ENCODE measurements at regions not wholly inside any gene's neighbourhood (a gene's known extent, or its start where the extent isn't known, plus 50 kb on each side); places are given as distances from the start of the nearest gene placed in this dataset.

- H3K27ac Mint-ChIP-seq, result no peak overlapping the region
- peaks cover 0 to 4% (median 0%) of the 10 kb centered on the region in 3 donors for H3K9me3 Mint-ChIP-seq
- H3K4me3 Mint-ChIP-seq, result no peak overlapping the region
- no peaks in the 10 kb centered on the region for H3K36me3 Mint-ChIP-seq
- H3K27me3 Mint-ChIP-seq, result peaks cover 12% of the 10 kb centered on the region
- H3K4me1 Mint-ChIP-seq, result peaks cover 0 to 1% (median 0%) of the 10 kb centered on the region in 3 donors
These were observed 172.5 kb upstream of the FOXF1 start for GRCh38 chr16:86337581-86338402.

DNA sequence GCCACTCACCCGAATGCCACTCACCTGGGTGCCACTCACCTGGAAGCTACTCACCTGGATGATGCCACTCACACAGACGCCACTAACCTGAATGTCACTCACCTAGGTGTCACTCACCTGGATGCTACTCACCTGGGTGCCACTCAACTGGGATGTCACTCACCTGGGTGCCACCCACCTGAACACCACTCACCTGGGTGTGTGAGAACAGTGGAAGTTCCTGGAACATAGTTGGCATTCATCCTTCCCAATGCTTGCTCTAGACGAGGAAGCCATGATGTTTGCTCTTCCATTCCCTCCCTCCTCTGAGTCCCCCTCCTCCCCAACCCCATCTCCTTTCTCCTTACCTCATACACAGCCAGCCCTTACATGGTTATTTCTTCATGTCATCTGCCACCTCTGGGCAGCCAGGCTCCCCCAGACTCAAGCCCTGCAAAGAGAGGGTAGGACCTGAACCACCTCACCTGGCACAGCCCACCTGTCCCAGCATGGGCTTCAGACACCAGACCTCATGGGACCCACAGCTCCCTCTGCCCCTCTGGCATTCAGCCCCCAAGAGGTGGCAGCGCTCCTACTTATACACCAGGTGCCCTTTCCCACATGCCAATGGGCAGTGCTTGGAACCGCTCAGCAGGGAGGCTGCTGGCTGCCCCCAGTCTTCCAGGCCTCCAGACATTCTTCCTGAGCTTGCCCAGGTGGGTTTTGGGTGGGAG lies 171.8 kb upstream of the FOXF1 start:
- H3K4me1 Mint-ChIP-seq, result peaks cover 0 to 1% (median 0%) of the 10 kb centered on the region in 3 donors
- no peak overlapping the region for H3K4me3 Mint-ChIP-seq
- peaks cover 0 to 4% (median 0%) of the 10 kb centered on the region in 3 donors for H3K9me3 Mint-ChIP-seq
- peaks cover 20% of the 10 kb centered on the region for H3K27me3 Mint-ChIP-seq
- H3K27ac Mint-ChIP-seq, result no peak overlapping the region
- H3K36me3 Mint-ChIP-seq, result no peaks in the 10 kb centered on the region

- Mint-ChIP-seq H3K4me1 (no peaks in the 10 kb centered on the region), H3K27ac (no peak overlapping the region), H3K4me3 (no peak overlapping the region), H3K9me3 (peaks cover 0 to 2% (median 0%) of the 10 kb centered on the region in 3 donors), H3K36me3 (no peaks in the 10 kb centered on the region), H3K27me3 (peaks cover 26% of the 10 kb centered on the region)
These were observed 168.0 kb upstream of the FOXF1 start for GRCh38 chr16:86342161-86342834.

DNA sequence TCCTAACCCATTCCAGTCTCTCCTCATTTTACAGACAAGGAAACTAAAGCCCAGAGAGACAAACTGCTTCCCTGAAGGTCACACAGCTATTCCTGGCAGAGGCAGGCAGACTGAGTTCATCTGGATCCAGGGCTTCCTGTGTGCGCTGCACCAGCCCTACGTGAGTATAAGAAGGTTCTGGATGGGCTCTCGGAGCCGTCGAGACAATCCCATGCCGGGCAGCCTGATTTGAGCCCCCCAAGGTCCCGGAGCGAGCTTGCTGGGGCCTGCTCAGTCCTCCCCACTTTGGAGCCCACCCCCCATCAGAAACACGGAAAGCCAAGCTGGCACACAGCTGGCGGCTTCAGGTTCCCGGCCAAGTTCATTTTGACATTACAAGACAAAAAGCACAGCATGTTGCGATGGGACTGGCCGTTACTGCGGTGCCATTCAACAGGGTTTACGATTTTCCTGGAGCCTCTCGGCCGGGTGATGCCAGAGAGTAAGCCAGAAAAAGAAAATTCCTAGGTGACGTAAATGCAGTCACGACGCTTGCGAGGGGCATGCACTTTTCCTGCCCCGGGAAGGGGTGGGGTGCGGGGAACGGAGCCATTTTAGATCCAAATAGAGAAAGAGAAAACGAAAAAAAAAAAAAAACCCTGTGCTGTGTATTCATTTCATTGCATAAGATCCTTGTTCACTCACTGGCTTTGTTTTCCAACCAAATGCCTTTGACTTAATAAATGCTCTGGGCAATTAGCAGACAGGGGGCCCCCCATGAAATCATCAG lies 167.1 kb upstream of the FOXF1 start:
- peaks cover 30% of the 10 kb centered on the region for H3K27me3 Mint-ChIP-seq
- peaks cover 0 to 2% (median 0%) of the 10 kb centered on the region in 3 donors for H3K9me3 Mint-ChIP-seq
- no peaks in the 10 kb centered on the region for H3K36me3 Mint-ChIP-seq
- no peak overlapping the region for H3K27ac Mint-ChIP-seq
- H3K4me3 Mint-ChIP-seq, result peak overlapping the region in 1 of 4 donors; percentile 54
- no peaks in the 10 kb centered on the region for H3K4me1 Mint-ChIP-seq

DNA sequence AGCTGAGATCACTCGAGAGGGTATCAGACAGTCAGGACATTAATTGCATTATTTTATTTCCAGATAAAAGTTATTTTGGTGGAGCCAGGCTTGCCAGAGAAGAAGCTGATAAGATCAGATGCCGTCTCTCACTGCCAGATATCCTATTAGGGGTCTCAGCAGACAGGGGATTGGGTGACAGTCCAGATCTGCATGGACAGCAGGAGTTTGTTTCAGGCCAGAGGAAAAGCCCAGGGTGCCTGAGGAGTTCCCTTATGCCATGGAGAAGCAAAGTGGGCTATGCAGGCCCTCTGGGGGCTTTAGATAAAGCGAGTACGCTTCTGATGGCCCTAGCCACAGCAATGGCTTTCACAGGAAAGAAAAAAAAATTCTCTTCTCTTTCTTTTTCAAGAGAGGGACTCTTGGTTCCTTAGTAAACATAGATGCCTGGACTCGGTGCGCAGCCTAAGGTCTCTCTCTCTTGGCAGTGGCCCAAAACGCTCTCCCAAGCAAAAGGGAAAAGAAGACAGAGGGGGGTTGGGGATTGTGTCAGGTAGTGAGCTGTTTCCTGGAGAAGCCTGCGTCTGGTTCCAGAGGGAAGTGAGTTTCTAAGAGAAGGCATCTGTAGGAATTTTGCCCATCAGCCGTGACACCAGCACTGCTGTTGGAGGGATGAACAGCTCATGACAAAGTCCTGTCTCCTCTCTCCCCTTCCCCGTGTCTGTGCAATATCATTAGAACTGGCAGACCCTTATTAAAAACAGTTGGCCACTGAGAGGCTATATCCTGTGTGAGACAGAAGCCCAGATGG lies 166.3 kb upstream of the FOXF1 start:
- Mint-ChIP-seq H3K4me3 (no peak overlapping the region), H3K27ac (no peak overlapping the region), H3K36me3 (no peaks in the 10 kb centered on the region), H3K4me1 (no peaks in the 10 kb centered on the region), H3K9me3 (peaks cover 0 to 2% (median 0%) of the 10 kb centered on the region in 3 donors), H3K27me3 (peaks cover 32% of the 10 kb centered on the region)

DNA sequence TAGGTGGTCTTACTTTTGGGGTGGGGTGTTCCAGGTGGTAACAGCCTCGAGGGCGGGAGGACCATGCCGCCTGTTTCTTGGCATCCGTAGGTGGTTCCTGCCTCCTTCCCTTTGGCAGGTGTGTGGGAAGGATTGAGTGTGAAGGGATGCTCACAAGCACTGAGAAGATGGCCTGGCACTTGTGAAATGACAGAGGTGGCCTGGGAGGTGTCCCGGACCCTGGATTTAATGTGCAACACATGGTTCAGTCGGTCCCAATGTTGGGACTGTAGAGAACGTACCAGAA lies 165.8 kb upstream of the FOXF1 start:
- Mint-ChIP-seq H3K4me1 (no peaks in the 10 kb centered on the region), H3K27ac (no peak overlapping the region), H3K9me3 (peaks cover 0 to 2% (median 0%) of the 10 kb centered on the region in 3 donors), H3K27me3 (peaks cover 32% of the 10 kb centered on the region), H3K4me3 (no peak overlapping the region), H3K36me3 (no peaks in the 10 kb centered on the region)

DNA sequence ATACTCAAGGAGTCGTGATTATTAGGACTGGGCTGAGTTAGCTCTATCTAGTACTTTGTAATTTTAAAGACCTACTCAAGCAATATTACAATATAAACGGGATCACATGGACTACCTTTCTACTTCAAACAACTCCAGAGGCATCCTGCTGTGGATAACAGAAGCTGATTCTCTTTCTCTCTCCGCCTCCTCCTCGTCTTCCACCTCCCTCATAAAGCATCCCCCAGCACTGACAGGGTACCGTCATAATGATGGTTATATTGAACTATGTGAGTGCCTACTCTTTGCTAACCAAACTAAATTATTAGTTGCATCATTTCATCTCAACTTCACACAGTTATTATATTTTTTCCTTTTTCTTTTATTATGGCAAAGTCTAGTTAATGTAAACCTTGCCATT lies 165.4 kb upstream of the FOXF1 start:
- Mint-ChIP-seq H3K27me3 (peaks cover 32% of the 10 kb centered on the region), H3K36me3 (no peaks in the 10 kb centered on the region), H3K4me1 (no peaks in the 10 kb centered on the region), H3K9me3 (peaks cover 0 to 2% (median 0%) of the 10 kb centered on the region in 3 donors), H3K4me3 (no peak overlapping the region), H3K27ac (no peak overlapping the region)

GRCh38 chr16:86345516-86345915 lies 164.8 kb upstream of the FOXF1 start:
- no peak overlapping the region for H3K4me3 Mint-ChIP-seq
- peak overlapping the region in 1 of 3 donors; percentile 34 for H3K27ac Mint-ChIP-seq
- no peaks in the 10 kb centered on the region for H3K36me3 Mint-ChIP-seq
- H3K4me1 Mint-ChIP-seq, result no peaks in the 10 kb centered on the region
- H3K27me3 Mint-ChIP-seq, result peaks cover 32% of the 10 kb centered on the region
- H3K9me3 Mint-ChIP-seq, result no peaks in the 10 kb centered on the region

- H3K4me1 Mint-ChIP-seq, result no peaks in the 10 kb centered on the region
- H3K27ac Mint-ChIP-seq, result no peak overlapping the region
- peaks cover 32% of the 10 kb centered on the region for H3K27me3 Mint-ChIP-seq
- no peak overlapping the region for H3K4me3 Mint-ChIP-seq
- H3K9me3 Mint-ChIP-seq, result peaks cover 0 to 2% (median 0%) of the 10 kb centered on the region in 3 donors
- no peaks in the 10 kb centered on the region for H3K36me3 Mint-ChIP-seq
These were observed 164.3 kb upstream of the FOXF1 start for GRCh38 chr16:86346034-86346433.

GRCh38 chr16:86347090-86347489 lies 163.2 kb upstream of the FOXF1 start:
- H3K4me1 Mint-ChIP-seq, result no peaks in the 10 kb centered on the region
- no peak overlapping the region for H3K27ac Mint-ChIP-seq
- peaks cover 0 to 4% (median 0%) of the 10 kb centered on the region in 3 donors for H3K9me3 Mint-ChIP-seq
- H3K36me3 Mint-ChIP-seq, result no peaks in the 10 kb centered on the region
- no peak overlapping the region for H3K4me3 Mint-ChIP-seq
- H3K27me3 Mint-ChIP-seq, result peaks cover 35% of the 10 kb centered on the region

GRCh38 chr16:86347916-86348555 lies 162.3 kb upstream of the FOXF1 start:
- no peaks in the 10 kb centered on the region for H3K4me1 Mint-ChIP-seq
- H3K4me3 Mint-ChIP-seq, result no peak overlapping the region
- H3K27ac Mint-ChIP-seq, result no peak overlapping the region
- peaks cover 35% of the 10 kb centered on the region for H3K27me3 Mint-ChIP-seq
- H3K9me3 Mint-ChIP-seq, result peaks cover 0 to 4% (median 0%) of the 10 kb centered on the region in 3 donors
- no peaks in the 10 kb centered on the region for H3K36me3 Mint-ChIP-seq

- Mint-ChIP-seq H3K4me1 (no peaks in the 10 kb centered on the region), H3K27me3 (peaks cover 28% of the 10 kb centered on the region), H3K9me3 (peaks cover 0 to 4% (median 0%) of the 10 kb centered on the region in 3 donors), H3K27ac (no peak overlapping the region), H3K36me3 (no peaks in the 10 kb centered on the region), H3K4me3 (no peak overlapping the region)
These were observed 160.9 kb upstream of the FOXF1 start for GRCh38 chr16:86349338-86349900.

GRCh38 chr16:86350289-86350688 lies 160.0 kb upstream of the FOXF1 start:
- Mint-ChIP-seq H3K36me3 (no peaks in the 10 kb centered on the region), H3K4me3 (no peak overlapping the region), H3K4me1 (no peaks in the 10 kb centered on the region), H3K27me3 (peaks cover 26% of the 10 kb centered on the region), H3K27ac (no peak overlapping the region), H3K9me3 (peaks cover 2 to 5% (median 2%) of the 10 kb centered on the region in 3 donors)

Data from IgD-negative memory B cell (primary cell).